ENCODE measurements at regions not wholly inside any gene's neighbourhood (a gene's known extent, or its start where the extent isn't known, plus 50 kb on each side); places are given as distances from the start of the nearest gene placed in this dataset.

GRCh38 chr2:19635951-19636510 is 265.8 kb downstream of the TTC32 start:
- intact Hi-C loops (cut with micrococcal nuclease; ENCODE audit: unreplicated experiment) = no loop called here
- Histone ChIP-seq H3K4me3 (ENCODE audit: low read depth, low read length, poor library complexity, severe bottlenecking) (no peak overlapping the region), H3K36me3 (ENCODE audit: insufficient read depth, low read length, poor library complexity, severe bottlenecking) (no peaks in the 10 kb centered on the region), H3K4me1 (ENCODE audit: insufficient read depth, low read length, poor library complexity, severe bottlenecking) (no peaks in the 10 kb centered on the region), H3K27me3 (replicated peaks; ENCODE audit: insufficient read depth, low read depth, low read length, poor library complexity) (peaks cover 13% of the 10 kb centered on the region), H3K9me3 (ENCODE audit: low read depth, low read length, poor library complexity, severe bottlenecking) (no peaks in the 10 kb centered on the region), H3K27ac (ENCODE audit: low read depth, low read length, poor library complexity, severe bottlenecking) (no peak overlapping the region)
- ChIA-PET POLR2A (ENCODE audit: low non-redundant PET) (no interaction called here), CTCF (no interaction called here)
- no TSS peak for BruUV-seq (replicated peaks)
- DNase-seq (ENCODE audit: low spot score) = no peak
- TF ChIP-seq EZH2 (IDR thresholded peaks at IDR 0.05; ENCODE audit: borderline replicate concordance, low read depth, low read length, poor library complexity, severe bottlenecking) = no peak
- no peak for TF ChIP-seq CTCF (conservative IDR thresholded peaks at IDR 0.05; ENCODE audit: low read depth, low read length)

- H3K9me3 ChIP-seq (ENCODE audit: low read depth, low read length, poor library complexity, severe bottlenecking) = no peaks in the 10 kb centered on the region
Observed at GRCh38 chr2:19632403-19632991, 269.3 kb downstream of the TTC32 start.

GRCh38 chr2:19631871-19632270 is 269.9 kb downstream of the TTC32 start:
- Histone ChIP-seq H3K9me3 (ENCODE audit: low read depth, low read length, poor library complexity, severe bottlenecking) (no peaks in the 10 kb centered on the region), H3K4me1 (ENCODE audit: insufficient read depth, low read length, poor library complexity, severe bottlenecking) (no peaks in the 10 kb centered on the region), H3K36me3 (ENCODE audit: insufficient read depth, low read length, poor library complexity, severe bottlenecking) (no peaks in the 10 kb centered on the region), H3K4me3 (ENCODE audit: low read depth, low read length, poor library complexity, severe bottlenecking) (no peak overlapping the region), H3K27me3 (replicated peaks; ENCODE audit: insufficient read depth, low read depth, low read length, poor library complexity) (no peaks in the 10 kb centered on the region), H3K27ac (ENCODE audit: low read depth, low read length, poor library complexity, severe bottlenecking) (no peak overlapping the region)
- no peak for DNase-seq (ENCODE audit: low spot score)
- CTCF ChIA-PET = no interaction called here
- BruUV-seq (replicated peaks) = no TSS peak
- intact Hi-C loops (cut with micrococcal nuclease; ENCODE audit: unreplicated experiment) = no loop called here
- TF ChIP-seq EZH2 (IDR thresholded peaks at IDR 0.05; ENCODE audit: borderline replicate concordance, low read depth, low read length, poor library complexity, severe bottlenecking) (no peak), CTCF (conservative IDR thresholded peaks at IDR 0.05; ENCODE audit: low read depth, low read length) (no peak)
- POLR2A ChIA-PET (ENCODE audit: low non-redundant PET) = no interaction called here

More at GRCh38 chr2:19632403-19632991, 269.3 kb downstream of the TTC32 start:
- Histone ChIP-seq H3K4me1 (ENCODE audit: insufficient read depth, low read length, poor library complexity, severe bottlenecking) (no peaks in the 10 kb centered on the region), H3K27ac (ENCODE audit: low read depth, low read length, poor library complexity, severe bottlenecking) (no peak overlapping the region), H3K27me3 (replicated peaks; ENCODE audit: insufficient read depth, low read depth, low read length, poor library complexity) (no peaks in the 10 kb centered on the region), H3K36me3 (ENCODE audit: insufficient read depth, low read length, poor library complexity, severe bottlenecking) (no peaks in the 10 kb centered on the region), H3K4me3 (ENCODE audit: low read depth, low read length, poor library complexity, severe bottlenecking) (no peak overlapping the region)
- CTCF ChIA-PET = no interaction called here
- no TSS peak for BruUV-seq (replicated peaks)
- intact Hi-C loops (cut with micrococcal nuclease; ENCODE audit: unreplicated experiment) = no loop called here
- no peak for DNase-seq (ENCODE audit: low spot score)
- no peak for TF ChIP-seq EZH2 (IDR thresholded peaks at IDR 0.05; ENCODE audit: borderline replicate concordance, low read depth, low read length, poor library complexity, severe bottlenecking)
- no peak for TF ChIP-seq CTCF (conservative IDR thresholded peaks at IDR 0.05; ENCODE audit: low read depth, low read length)
- POLR2A ChIA-PET (ENCODE audit: low non-redundant PET) = no interaction called here
